Activated naive CD4-positive, alpha-beta T cell treated with anti-CD3 and anti-CD28 coated beads for 36 hours (primary cell): ENCODE measurements at regions not wholly inside any gene's neighbourhood (a gene's known extent, or its start where the extent isn't known, plus 50 kb on each side); places are given as distances from the start of the nearest gene placed in this dataset.
"Not testable (repeated sequence)": the region's sequence is repeated elsewhere in the genome, so short reads cannot be mapped to it uniquely, and the experiment has no call there.

Source experiments
- CTCF ChIA-PET: fragments of 350-600 bp; sonication (Branson Sonifier 250); formaldehyde crosslinking; loops from one replicate; lab custom pipeline; 2021; ENCODE audit warnings: antibody characterized with exemption; lab: Charles Lee
- DNase-seq: peaks from one replicate; pipeline ENCODE4 v3.0.0-alpha.2; 2020
- H3K27ac Mint-ChIP-seq: one replicate; pipeline ENCODE4 v1.8.0; 2021; ENCODE audit warnings: mild to moderate bottlenecking, mixed read lengths
- H3K27me3 Mint-ChIP-seq: one replicate; pipeline ENCODE4 v1.8.0; 2021; ENCODE audit warnings: low read depth, mixed read lengths
- H3K36me3 Mint-ChIP-seq: one replicate; pipeline ENCODE4 v1.8.0; 2021; ENCODE audit warnings: low read depth, mixed read lengths
- H3K4me1 Mint-ChIP-seq: one replicate; pipeline ENCODE4 v1.8.0; 2021; ENCODE audit warnings: low read depth, mixed read lengths
- H3K4me3 Mint-ChIP-seq: one replicate; pipeline ENCODE4 v1.8.0; 2021; ENCODE audit warnings: mild to moderate bottlenecking, moderate library complexity, mixed read lengths
- H3K9me3 Mint-ChIP-seq: one replicate; pipeline ENCODE4 v1.8.0; 2021; ENCODE audit warnings: mixed read lengths
- intact Hi-C: fragments of 100-400 bp; cut with micrococcal nuclease; formaldehyde crosslinking; loops from one replicate; pipeline ENCODE4 v1.15.1; 2023

DNA sequence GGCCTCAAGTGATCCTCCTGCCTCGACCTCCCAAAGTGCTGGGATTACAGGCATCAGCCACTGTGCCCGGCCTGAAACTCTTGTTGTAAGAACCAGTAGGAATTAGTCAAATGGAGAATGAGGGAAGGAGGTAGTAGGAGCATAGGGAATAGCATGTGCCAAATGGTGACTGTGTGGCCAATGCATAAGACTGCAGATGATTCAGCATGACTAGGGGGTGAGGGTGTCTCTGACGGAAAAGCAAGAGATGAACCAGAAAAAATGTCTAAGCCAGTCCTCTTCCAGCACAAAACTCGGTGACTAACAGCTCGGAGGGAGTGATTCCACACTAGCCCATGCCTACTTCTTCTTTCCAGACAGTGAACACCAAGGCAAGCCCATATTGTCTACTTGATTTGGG lies 58.2 kb upstream of the DUSP21 start:
- H3K4me3 Mint-ChIP-seq = no peak overlapping the region
- no peak for DNase-seq
- CTCF ChIA-PET = no interaction called here
- no peaks in the 10 kb centered on the region for H3K9me3 Mint-ChIP-seq
- intact Hi-C loops = no loop called here
- H3K27me3 Mint-ChIP-seq = no peaks in the 10 kb centered on the region
- no peaks in the 10 kb centered on the region for H3K36me3 Mint-ChIP-seq
- H3K4me1 Mint-ChIP-seq = no peaks in the 10 kb centered on the region
- no peak overlapping the region for H3K27ac Mint-ChIP-seq

DNA sequence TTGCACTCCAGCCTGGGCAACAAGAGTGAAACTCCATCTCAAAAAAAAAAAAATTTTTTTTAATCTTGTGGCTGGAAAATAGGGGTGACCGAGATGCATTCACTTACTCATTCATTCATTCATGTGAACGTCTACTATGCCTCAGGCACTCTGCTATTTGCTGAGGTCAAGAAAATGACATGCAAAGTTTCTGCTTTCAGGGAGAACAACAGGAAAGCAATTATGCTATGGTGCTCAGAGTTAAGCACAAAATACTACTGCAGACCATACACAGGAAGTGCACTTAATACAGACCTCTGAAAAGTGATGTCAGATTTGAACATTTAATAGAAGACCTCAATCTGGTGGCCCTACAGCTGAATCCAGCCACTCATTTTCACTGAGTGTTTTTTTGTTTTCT lies 59.6 kb upstream of the DUSP21 start:
- no peaks in the 10 kb centered on the region for H3K27me3 Mint-ChIP-seq
- H3K4me3 Mint-ChIP-seq = no peak overlapping the region
- CTCF ChIA-PET = interaction anchor here (0.6 kb wide), 1 partner anchor 270 kb away, joined by 3 read pairs; no protein-coding TSS in a partner anchor
- no peak for DNase-seq
- H3K36me3 Mint-ChIP-seq = no peaks in the 10 kb centered on the region
- no peak overlapping the region for H3K27ac Mint-ChIP-seq
- no peaks in the 10 kb centered on the region for H3K9me3 Mint-ChIP-seq
- no peaks in the 10 kb centered on the region for H3K4me1 Mint-ChIP-seq
- intact Hi-C loops = no loop called here

DNA sequence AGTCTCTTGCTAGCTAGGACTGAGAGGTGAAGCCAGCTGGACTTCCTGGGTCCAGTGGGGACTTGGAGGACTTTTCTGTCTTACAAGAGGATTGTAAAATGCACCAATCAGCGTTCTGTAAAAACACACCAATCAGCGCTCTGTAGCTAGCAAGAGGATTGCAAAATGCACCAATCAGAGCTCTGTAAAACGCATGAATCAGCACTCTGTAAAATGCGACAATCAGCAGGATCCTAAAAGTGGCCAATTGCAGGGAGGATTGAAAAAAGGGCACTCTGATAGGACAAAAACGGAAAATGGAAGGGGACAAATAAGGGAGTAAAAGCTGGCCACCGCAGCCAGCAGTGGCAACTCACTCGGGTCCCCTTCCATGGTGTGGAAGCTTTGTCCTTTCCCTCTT lies 65.6 kb upstream of the DUSP21 start:
- Mint-ChIP-seq H3K4me3 (no peak overlapping the region), H3K27me3 (no peaks in the 10 kb centered on the region), H3K9me3 (no peaks in the 10 kb centered on the region), H3K36me3 (no peaks in the 10 kb centered on the region), H3K27ac (no peak overlapping the region), H3K4me1 (no peaks in the 10 kb centered on the region)
- DNase-seq = no peak
- intact Hi-C loops = no loop called here
- CTCF ChIA-PET = no interaction called here

DNA sequence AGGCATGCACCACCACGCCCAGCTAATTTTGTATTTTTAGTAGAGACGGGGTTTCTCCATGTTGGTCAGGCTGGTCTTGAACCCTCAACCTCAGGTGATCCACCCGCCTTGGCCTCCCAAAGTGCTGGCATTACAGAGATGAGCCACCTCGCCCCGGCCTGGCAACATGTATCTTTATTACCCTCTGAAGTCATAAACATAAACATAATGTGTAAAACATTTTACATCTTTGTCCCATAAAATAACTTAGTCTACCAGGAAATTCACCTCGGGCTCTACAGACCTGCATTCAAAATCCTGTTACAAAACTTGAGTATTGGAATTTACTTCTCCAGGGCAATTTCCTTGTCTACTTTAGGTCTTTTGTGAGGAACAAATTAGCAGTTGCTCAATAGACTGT lies 68.1 kb upstream of the DUSP21 start:
- no peak for DNase-seq
- Mint-ChIP-seq H3K4me3 (no peak overlapping the region), H3K36me3 (no peaks in the 10 kb centered on the region), H3K9me3 (no peaks in the 10 kb centered on the region), H3K27me3 (no peaks in the 10 kb centered on the region), H3K27ac (no peak overlapping the region), H3K4me1 (no peaks in the 10 kb centered on the region)
- CTCF ChIA-PET = no interaction called here
- intact Hi-C loops = no loop called here

DNA sequence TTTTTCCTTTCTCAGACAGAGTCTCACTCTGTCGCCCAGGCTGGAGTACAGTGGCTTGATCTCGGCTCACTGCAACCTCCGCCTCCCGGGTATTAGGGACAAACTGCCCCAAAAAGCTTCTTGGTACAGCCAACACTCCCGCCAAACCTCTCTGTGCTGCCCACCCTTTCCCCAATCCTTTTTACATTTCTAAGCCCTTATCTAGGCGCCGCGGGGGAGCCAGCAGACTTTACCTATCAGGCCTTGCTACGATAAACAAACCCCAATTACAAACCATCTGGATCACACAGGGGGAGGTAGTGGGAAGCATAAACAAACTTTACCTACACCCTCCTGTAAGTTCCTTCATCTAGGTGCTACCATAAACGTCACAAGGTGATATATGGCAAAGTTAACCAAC lies 69.8 kb upstream of the DUSP21 start:
- H3K4me1 Mint-ChIP-seq, H3K27me3 Mint-ChIP-seq, H3K36me3 Mint-ChIP-seq, H3K9me3 Mint-ChIP-seq, intact Hi-C loops, H3K4me3 Mint-ChIP-seq, CTCF ChIA-PET, H3K27ac Mint-ChIP-seq, DNase-seq: not testable (repeated sequence)

DNA sequence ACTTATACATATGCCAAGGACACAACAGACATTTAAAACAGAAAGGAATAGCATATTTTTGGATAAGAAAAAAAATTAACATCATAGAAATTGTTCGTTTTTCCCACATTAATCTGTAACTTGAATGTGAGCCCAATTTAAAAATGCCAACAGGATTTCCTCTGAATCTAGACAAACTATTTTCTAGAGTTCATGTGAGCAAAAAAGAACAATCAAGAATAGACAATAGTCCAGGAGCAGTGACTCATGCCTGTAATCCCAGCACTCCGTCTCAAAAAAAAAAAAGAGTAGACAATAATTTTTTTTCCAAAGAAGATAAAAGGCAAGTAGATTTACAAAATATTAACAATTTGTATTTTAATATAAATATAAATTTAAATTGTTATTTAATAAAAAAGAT lies 73.7 kb upstream of the DUSP21 start:
- H3K4me3 Mint-ChIP-seq = no peak overlapping the region
- CTCF ChIA-PET = no interaction called here
- intact Hi-C loops = no loop called here
- H3K4me1 Mint-ChIP-seq = no peaks in the 10 kb centered on the region
- no peak overlapping the region for H3K27ac Mint-ChIP-seq
- no peaks in the 10 kb centered on the region for H3K36me3 Mint-ChIP-seq
- H3K27me3 Mint-ChIP-seq = no peaks in the 10 kb centered on the region
- DNase-seq = no peak
- H3K9me3 Mint-ChIP-seq = no peaks in the 10 kb centered on the region

DNA sequence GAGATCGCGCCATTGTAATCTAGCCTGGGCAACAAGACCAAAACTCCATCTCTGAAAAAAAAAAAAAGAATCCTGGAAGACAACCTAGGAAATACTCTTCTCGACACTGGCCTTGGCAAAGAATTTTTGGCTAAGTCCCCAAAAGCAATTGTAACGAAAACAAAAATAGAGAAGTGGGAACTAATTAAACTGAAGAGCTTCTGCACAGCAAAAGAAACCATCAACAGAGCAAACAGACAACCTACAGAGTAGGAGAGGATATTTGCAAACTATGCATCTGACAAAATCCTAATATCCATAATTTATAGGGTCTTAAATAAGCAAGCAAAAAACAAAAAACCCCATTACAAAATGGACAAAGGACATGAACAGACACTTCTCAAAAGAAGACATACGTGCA lies 76.5 kb upstream of the DUSP21 start:
- DNase-seq = no peak
- no peaks in the 10 kb centered on the region for H3K36me3 Mint-ChIP-seq

DNA sequence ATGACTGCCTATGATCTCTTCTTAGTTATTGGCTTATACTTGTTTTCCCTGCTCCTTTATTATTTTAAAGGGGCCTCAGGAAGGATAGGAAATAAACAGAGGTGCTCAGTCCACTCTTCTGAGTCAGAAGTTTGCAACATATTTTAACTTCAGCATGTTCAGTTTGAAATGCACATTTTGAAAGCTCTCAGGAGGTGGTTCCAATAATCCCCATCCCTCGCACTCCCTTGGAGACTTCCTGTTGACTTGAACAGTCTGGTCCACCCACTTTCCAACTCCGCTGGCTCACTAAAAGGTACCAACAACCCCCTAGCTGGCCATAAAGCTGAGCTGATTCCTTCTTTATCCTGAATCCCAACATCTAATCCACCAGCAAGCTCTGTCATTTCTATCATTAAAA lies 78.3 kb upstream of the DUSP21 start:
- CTCF ChIA-PET = no interaction called here
- Mint-ChIP-seq H3K36me3 (no peaks in the 10 kb centered on the region), H3K27ac (no peak overlapping the region), H3K4me3 (no peak overlapping the region), H3K4me1 (no peaks in the 10 kb centered on the region), H3K9me3 (no peaks in the 10 kb centered on the region), H3K27me3 (no peaks in the 10 kb centered on the region)
- intact Hi-C loops = no loop called here
- DNase-seq = no peak

More for the DNA sequence above, 76.5 kb upstream of the DUSP21 start:
- Mint-ChIP-seq H3K4me1 (no peaks in the 10 kb centered on the region), H3K27me3 (no peaks in the 10 kb centered on the region), H3K9me3 (no peaks in the 10 kb centered on the region), H3K4me3 (no peak overlapping the region), H3K27ac (no peak overlapping the region)
- CTCF ChIA-PET = no interaction called here
- intact Hi-C loops = no loop called here

DNA sequence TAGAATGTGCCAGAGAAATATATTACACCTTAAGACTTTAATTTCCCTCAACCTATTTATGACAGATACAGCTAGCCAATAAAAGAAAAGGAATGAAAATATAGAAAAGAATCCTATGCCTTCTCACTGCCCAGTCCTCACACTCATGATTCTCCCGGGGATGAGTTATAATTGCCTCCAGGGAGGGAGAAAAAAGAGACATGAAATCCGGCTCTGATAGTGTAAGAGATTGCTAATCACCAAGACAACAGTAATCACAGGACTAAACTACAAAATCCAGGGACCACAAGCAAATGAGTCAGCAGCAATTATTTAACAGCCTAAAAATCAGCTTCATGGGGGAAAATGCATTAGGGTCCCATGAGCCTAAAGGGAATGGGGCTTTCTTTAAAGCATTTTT lies 95.9 kb upstream of the DUSP21 start:
- Mint-ChIP-seq H3K4me1 (no peaks in the 10 kb centered on the region), H3K36me3 (no peaks in the 10 kb centered on the region), H3K27ac (no peak overlapping the region), H3K4me3 (no peak overlapping the region), H3K9me3 (no peaks in the 10 kb centered on the region), H3K27me3 (no peaks in the 10 kb centered on the region)
- no peak for DNase-seq
- intact Hi-C loops = no loop called here
- CTCF ChIA-PET = no interaction called here

DNA sequence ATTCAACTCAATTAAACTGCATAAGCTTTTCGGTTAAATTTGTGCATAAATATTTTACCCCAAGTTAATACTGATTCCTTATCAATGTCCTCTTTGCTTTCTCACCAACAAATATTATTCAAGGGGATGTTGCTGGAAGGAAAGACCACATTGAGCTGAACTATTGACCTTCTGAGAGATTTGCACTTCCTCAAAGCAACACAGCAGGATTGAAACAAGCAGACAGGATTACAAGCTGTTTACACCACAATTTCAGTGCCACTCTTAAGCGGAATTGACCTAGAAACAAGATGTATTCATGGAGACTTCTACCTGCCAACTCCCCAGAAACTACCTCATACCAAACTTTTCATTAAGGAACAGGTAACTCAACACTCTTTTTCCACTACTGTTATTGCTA lies 96.5 kb upstream of the DUSP21 start:
- no peak for DNase-seq
- intact Hi-C loops = no loop called here
- Mint-ChIP-seq H3K36me3 (no peaks in the 10 kb centered on the region), H3K27me3 (no peaks in the 10 kb centered on the region), H3K4me3 (no peak overlapping the region), H3K27ac (no peak overlapping the region), H3K9me3 (no peaks in the 10 kb centered on the region), H3K4me1 (no peaks in the 10 kb centered on the region)
- CTCF ChIA-PET = no interaction called here

DNA sequence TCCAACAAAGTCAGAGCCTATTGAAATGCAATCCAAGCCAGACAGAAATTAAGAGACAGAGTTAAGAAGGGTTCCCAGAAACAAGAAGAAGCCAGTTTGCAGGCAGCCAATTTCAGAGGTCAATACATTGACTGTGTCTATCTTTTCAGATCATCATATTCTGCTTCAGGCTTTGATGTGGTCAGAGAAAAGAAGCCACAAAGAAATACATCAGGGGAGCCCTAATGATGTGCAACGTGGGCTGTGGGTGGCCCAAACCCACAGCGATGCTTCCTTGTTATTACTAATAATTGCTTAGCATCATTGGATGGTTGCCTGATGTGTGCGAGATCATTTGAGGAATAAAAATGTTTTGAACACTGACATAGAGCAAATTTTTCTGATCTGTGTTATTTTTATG lies 99.0 kb upstream of the DUSP21 start:
- no peaks in the 10 kb centered on the region for H3K36me3 Mint-ChIP-seq
- H3K4me1 Mint-ChIP-seq = no peaks in the 10 kb centered on the region
- intact Hi-C loops = no loop called here
- DNase-seq = no peak
- no peak overlapping the region for H3K27ac Mint-ChIP-seq
- CTCF ChIA-PET = no interaction called here
- H3K27me3 Mint-ChIP-seq = no peaks in the 10 kb centered on the region
- H3K4me3 Mint-ChIP-seq = no peak overlapping the region
- no peaks in the 10 kb centered on the region for H3K9me3 Mint-ChIP-seq

DNA sequence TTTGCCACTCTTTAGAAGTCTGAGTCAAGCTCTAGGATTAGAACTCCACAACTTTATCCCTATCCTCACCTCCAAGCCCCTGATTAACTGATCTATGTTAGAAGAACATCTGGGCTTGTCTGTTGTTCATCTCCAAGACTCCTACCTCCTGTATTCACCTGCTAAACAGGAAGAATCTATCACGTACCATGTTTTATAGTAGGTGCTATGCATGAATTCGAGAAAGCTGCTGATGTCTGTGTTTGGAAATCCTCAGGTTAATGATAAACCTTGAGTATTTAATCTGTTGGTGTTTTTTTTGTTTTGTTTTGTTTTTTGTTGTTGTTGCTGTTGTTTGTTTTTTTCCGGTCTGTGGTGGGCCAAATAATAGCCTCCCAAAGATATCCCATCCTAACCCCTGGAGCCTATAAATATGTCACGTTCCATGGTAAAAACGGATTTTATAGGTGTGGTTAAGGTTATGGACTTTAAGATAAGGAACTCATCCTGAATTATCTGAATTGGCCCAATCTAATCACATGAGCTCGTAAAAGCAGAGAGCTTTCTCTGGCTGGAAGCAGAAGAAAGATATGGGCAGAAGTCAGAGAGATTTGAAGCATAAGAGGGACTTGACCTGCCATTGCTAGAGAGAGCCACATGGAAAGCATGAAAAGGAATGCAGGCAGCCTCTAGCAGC lies 101.2 kb upstream of the DUSP21 start:
- Mint-ChIP-seq H3K4me3 (no peak overlapping the region), H3K9me3 (no peaks in the 10 kb centered on the region), H3K27ac (no peak overlapping the region), H3K27me3 (peaks cover 2% of the 10 kb centered on the region), H3K4me1 (no peaks in the 10 kb centered on the region), H3K36me3 (no peaks in the 10 kb centered on the region)
- no peak for DNase-seq
- intact Hi-C loops = no loop called here
- CTCF ChIA-PET = no interaction called here

DNA sequence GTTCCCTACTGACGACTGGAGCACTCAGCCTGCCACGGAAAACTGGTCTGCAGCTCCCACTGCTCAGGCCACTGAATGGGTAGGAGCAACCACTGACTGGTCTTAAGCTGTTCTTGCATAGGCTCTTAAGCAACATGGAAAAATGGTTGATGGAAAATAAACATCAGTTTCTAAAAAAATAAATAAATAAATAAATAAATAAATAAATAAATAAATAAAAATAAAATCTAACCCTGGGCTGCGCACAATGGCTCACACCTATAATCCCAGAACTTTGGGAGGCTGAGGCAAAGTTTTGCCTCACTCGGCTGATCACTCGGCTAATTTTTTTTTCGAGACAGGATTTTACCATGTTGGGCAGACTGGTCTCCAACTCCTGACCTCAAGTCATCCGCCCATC lies 102.0 kb upstream of the DUSP21 start:
- CTCF ChIA-PET, H3K4me1 Mint-ChIP-seq, H3K36me3 Mint-ChIP-seq, H3K9me3 Mint-ChIP-seq, DNase-seq, H3K4me3 Mint-ChIP-seq, H3K27me3 Mint-ChIP-seq, intact Hi-C loops, H3K27ac Mint-ChIP-seq: not testable (repeated sequence)

DNA sequence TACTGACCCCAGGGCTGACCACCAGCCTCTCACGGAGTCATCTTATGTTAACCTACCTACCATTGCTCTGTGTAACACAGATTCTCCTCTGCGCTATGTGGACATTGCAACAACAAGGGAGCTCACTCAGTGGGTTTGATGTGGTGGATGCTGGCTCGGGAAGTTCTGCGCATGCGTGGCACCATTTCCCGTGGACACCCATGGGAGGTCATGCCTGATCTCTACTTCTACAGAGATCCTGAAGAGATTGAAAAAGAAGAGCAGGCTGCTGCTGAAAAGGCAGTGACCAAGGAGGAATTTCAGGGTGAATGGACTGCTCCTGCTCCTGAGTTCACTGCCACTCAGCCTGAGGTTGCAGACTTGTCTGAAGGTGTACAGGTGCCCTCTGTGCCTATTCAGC lies 102.4 kb upstream of the DUSP21 start:
- H3K27ac Mint-ChIP-seq, intact Hi-C loops, H3K27me3 Mint-ChIP-seq, H3K4me1 Mint-ChIP-seq, H3K9me3 Mint-ChIP-seq, H3K36me3 Mint-ChIP-seq, CTCF ChIA-PET, DNase-seq, H3K4me3 Mint-ChIP-seq: not testable (repeated sequence)
